HEK293 (cell line): ENCODE measurements at regions not wholly inside any gene's neighbourhood (a gene's known extent, or its start where the extent isn't known, plus 50 kb on each side); places are given as distances from the start of the nearest gene placed in this dataset.

Source experiments
- CTCF ChIA-PET: fragments of 350-600 bp; formaldehyde crosslinking; extraction: SDS; loops from one replicate; lab custom pipeline; 2021; ENCODE audit warnings: antibody characterized with exemption; lab: Yijun Ruan, JAX
- POLR2A ChIA-PET: fragments of 300-600 bp; formaldehyde crosslinking; extraction: SDS; loops from one replicate; lab custom pipeline; 2020; ENCODE audit warnings: antibody characterized with exemption, inconsistent platforms; lab: Yijun Ruan, JAX
- H3K27ac ChIP-seq: fragments of 200-500 bp; sonication (Bioruptor generic); 2 replicates; pipeline ENCODE4 v1.5.1; 2014; ENCODE audit warnings: low read depth, low read length, control low read depth, inconsistent platforms; ENCODE audit errors: extremely low read depth
- H3K36me3 ChIP-seq, 2 experiments: fragments of 200-500 bp in 1 of 2; sonication (Bioruptor generic) in 1 of 2; 1 replicate in 1 of 2; 2 replicates in 1 of 2; pipeline ENCODE4 v1.5.1; 2014 to 2017; ENCODE audit warnings: inconsistent platforms in 2 of 2, low read length in 2 of 2; ENCODE audit not compliant: control insufficient read depth in 2 of 2, insufficient read depth in 1 of 2
- H3K4me1 ChIP-seq: fragments of 200-500 bp; sonication (Bioruptor generic); 2 replicates; pipeline ENCODE4 v1.5.1; 2014; ENCODE audit warnings: mild to moderate bottlenecking, low read length, inconsistent platforms; ENCODE audit not compliant: control insufficient read depth, insufficient read depth
- H3K4me3 ChIP-seq: 2 replicates; pipeline ENCODE4 v1.5.1; 2011; ENCODE audit warnings: low read depth, mild to moderate bottlenecking, control low read depth, low read length, moderate library complexity
- H3K9me3 ChIP-seq: fragments of 200-500 bp; sonication (Bioruptor generic); 2 replicates; pipeline ENCODE4 v1.5.1; 2014; ENCODE audit warnings: low read depth, low read length, inconsistent platforms; ENCODE audit not compliant: control insufficient read depth, insufficient read depth
- KLF16 ChIP-seq: fragments of 450-650 bp; formaldehyde crosslinking; IDR thresholded peaks from 2 replicates; pipeline ENCODE4 v1.5.1; 2017; ENCODE audit warnings: missing biosample characterization, missing genetic modification characterization
- OVOL3 ChIP-seq: fragments of 450-650 bp; formaldehyde crosslinking; IDR thresholded peaks from 2 replicates; pipeline ENCODE4 v1.5.1; 2016; ENCODE audit warnings: missing biosample characterization, missing genetic modification characterization
- TCF7L2 ChIP-seq: IDR thresholded peaks from 2 replicates; pipeline ENCODE4 v1.6.1; 2011; ENCODE audit warnings: low read depth, mild to moderate bottlenecking, inconsistent platforms, low read length, moderate library complexity, borderline replicate concordance
- ZBTB6 ChIP-seq: fragments of 450-650 bp; formaldehyde crosslinking; IDR thresholded peaks from 2 replicates; pipeline ENCODE4 v1.5.1; 2017; ENCODE audit warnings: missing biosample characterization, missing genetic modification characterization
- ZNF138 ChIP-seq: fragments of 450-650 bp; formaldehyde crosslinking; IDR thresholded peaks from 2 replicates; pipeline ENCODE4 v1.5.1; 2016; ENCODE audit warnings: missing biosample characterization, missing genetic modification characterization, borderline replicate concordance
- ZNF146 ChIP-seq: fragments of 450-650 bp; formaldehyde crosslinking; IDR thresholded peaks from 2 replicates; pipeline ENCODE4 v1.5.1; 2016; ENCODE audit warnings: missing biosample characterization, missing genetic modification characterization
- ZNF155 ChIP-seq: fragments of 450-650 bp; formaldehyde crosslinking; IDR thresholded peaks from 2 replicates; pipeline ENCODE4 v1.5.1; 2016; ENCODE audit warnings: missing biosample characterization, missing genetic modification characterization
- ZNF221 ChIP-seq: fragments of 450-650 bp; formaldehyde crosslinking; IDR thresholded peaks from 2 replicates; pipeline ENCODE4 v1.5.1; 2017; ENCODE audit warnings: missing biosample characterization, missing genetic modification characterization, borderline replicate concordance
- ZNF266 ChIP-seq: fragments of 450-650 bp; formaldehyde crosslinking; IDR thresholded peaks from 2 replicates; pipeline ENCODE4 v1.5.1; 2016; ENCODE audit warnings: missing biosample characterization, missing genetic modification characterization, low read depth
- ZNF311 ChIP-seq: fragments of 450-650 bp; formaldehyde crosslinking; IDR thresholded peaks from 2 replicates; pipeline ENCODE4 v1.5.1; 2017; ENCODE audit warnings: missing biosample characterization, missing genetic modification characterization, borderline replicate concordance
- ZNF394 ChIP-seq: fragments of 450-650 bp; formaldehyde crosslinking; IDR thresholded peaks from 2 replicates; pipeline ENCODE4 v1.5.1; 2016; ENCODE audit warnings: missing biosample characterization, missing genetic modification characterization, mild to moderate bottlenecking, moderate library complexity, borderline replicate concordance
- ZNF501 ChIP-seq: fragments of 450-650 bp; formaldehyde crosslinking; IDR thresholded peaks from 2 replicates; pipeline ENCODE4 v1.5.1; 2016; ENCODE audit warnings: missing biosample characterization, missing genetic modification characterization
- ZNF664 ChIP-seq: fragments of 450-650 bp; formaldehyde crosslinking; IDR thresholded peaks from 2 replicates; pipeline ENCODE4 v1.5.1; 2016; ENCODE audit warnings: missing biosample characterization, missing genetic modification characterization
- TF ChIP-seq, protein P1 (sequence below): fragments of 450-650 bp; formaldehyde crosslinking; IDR thresholded peaks from 2 replicates; pipeline ENCODE4 v1.5.1; 2017; ENCODE audit warnings: missing biosample characterization, missing genetic modification characterization
- TF ChIP-seq, protein P2 (sequence below): fragments of 450-650 bp; formaldehyde crosslinking; IDR thresholded peaks from 2 replicates; pipeline ENCODE4 v1.5.1; 2017; ENCODE audit warnings: missing biosample characterization, missing genetic modification characterization
- TF ChIP-seq, protein P3 (sequence below): fragments of 450-650 bp; formaldehyde crosslinking; IDR thresholded peaks from 2 replicates; pipeline ENCODE4 v1.5.1; 2016; ENCODE audit warnings: missing biosample characterization, missing genetic modification characterization
- TF ChIP-seq, protein P4 (sequence below): fragments of 450-650 bp; formaldehyde crosslinking; IDR thresholded peaks from 2 replicates; pipeline ENCODE4 v1.5.1; 2016; ENCODE audit warnings: missing biosample characterization, missing genetic modification characterization

GRCh38 chr2:234433201-234433600 lies 63.7 kb downstream of the ARL4C start (continued):
- TF ChIP-seq, protein P1, sequence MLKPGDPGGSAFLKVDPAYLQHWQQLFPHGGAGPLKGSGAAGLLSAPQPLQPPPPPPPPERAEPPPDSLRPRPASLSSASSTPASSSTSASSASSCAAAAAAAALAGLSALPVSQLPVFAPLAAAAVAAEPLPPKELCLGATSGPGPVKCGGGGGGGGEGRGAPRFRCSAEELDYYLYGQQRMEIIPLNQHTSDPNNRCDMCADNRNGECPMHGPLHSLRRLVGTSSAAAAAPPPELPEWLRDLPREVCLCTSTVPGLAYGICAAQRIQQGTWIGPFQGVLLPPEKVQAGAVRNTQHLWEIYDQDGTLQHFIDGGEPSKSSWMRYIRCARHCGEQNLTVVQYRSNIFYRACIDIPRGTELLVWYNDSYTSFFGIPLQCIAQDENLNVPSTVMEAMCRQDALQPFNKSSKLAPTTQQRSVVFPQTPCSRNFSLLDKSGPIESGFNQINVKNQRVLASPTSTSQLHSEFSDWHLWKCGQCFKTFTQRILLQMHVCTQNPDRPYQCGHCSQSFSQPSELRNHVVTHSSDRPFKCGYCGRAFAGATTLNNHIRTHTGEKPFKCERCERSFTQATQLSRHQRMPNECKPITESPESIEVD (tag by site-specific recombination): no peak

DNA sequence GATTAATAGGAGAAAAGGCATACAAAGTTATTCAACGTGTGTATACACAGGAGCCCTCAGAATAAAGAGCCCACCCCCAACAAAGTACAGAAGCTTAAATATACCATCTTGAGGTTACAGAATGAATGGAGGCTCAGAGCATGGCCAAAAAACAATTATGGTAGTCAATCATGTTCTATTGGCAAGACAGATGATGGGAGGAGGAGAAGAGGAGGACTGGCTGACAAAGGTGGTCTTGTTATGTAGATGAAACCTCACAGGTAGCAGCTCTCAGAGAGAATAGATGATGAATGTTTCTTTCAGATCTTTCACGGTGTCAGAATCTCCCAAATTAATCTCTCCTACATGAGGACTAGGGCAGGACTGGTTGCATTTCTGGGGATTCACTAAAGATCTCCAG lies 66.0 kb downstream of the ARL4C start:
- TF ChIP-seq, protein P2, sequence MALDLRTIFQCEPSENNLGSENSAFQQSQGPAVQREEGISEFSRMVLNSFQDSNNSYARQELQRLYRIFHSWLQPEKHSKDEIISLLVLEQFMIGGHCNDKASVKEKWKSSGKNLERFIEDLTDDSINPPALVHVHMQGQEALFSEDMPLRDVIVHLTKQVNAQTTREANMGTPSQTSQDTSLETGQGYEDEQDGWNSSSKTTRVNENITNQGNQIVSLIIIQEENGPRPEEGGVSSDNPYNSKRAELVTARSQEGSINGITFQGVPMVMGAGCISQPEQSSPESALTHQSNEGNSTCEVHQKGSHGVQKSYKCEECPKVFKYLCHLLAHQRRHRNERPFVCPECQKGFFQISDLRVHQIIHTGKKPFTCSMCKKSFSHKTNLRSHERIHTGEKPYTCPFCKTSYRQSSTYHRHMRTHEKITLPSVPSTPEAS: no peak
- no peak for TF ChIP-seq ZNF155 (tag by site-specific recombination)
- no peak for TF ChIP-seq TCF7L2
- TF ChIP-seq, protein P3, sequence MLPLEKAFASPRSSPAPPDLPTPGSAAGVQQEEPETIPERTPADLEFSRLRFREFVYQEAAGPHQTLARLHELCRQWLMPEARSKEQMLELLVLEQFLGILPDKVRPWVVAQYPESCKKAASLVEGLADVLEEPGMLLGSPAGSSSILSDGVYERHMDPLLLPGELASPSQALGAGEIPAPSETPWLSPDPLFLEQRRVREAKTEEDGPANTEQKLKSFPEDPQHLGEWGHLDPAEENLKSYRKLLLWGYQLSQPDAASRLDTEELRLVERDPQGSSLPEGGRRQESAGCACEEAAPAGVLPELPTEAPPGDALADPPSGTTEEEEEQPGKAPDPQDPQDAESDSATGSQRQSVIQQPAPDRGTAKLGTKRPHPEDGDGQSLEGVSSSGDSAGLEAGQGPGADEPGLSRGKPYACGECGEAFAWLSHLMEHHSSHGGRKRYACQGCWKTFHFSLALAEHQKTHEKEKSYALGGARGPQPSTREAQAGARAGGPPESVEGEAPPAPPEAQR: no peak
- no peak for TF ChIP-seq ZNF146 (tag by site-specific recombination)
- no peak for TF ChIP-seq ZNF221
- TF ChIP-seq ZNF664 (tag by site-specific recombination): no peak
- TF ChIP-seq OVOL3: no peak
- no peak for TF ChIP-seq ZNF311
- TF ChIP-seq ZNF138: no peak
- TF ChIP-seq, all 188 proteins: peak for 0
- POLR2A ChIA-PET: no interaction called here
- no peak overlapping the region for H3K27ac ChIP-seq
- H3K9me3 ChIP-seq: no peaks in the 10 kb centered on the region
- H3K4me3 ChIP-seq: no peak overlapping the region
- CTCF ChIA-PET: no interaction called here
- H3K36me3 ChIP-seq: no peaks in the 10 kb centered on the region
- H3K4me1 ChIP-seq: no peaks in the 10 kb centered on the region

- TF ChIP-seq KLF16 (tag by site-specific recombination) (no peak), ZNF501 (tag by site-specific recombination) (no peak), ZNF394 (no peak), ZNF266 (tag by site-specific recombination) (no peak), ZBTB6 (tag by site-specific recombination) (no peak)
- TF ChIP-seq, protein P4, sequence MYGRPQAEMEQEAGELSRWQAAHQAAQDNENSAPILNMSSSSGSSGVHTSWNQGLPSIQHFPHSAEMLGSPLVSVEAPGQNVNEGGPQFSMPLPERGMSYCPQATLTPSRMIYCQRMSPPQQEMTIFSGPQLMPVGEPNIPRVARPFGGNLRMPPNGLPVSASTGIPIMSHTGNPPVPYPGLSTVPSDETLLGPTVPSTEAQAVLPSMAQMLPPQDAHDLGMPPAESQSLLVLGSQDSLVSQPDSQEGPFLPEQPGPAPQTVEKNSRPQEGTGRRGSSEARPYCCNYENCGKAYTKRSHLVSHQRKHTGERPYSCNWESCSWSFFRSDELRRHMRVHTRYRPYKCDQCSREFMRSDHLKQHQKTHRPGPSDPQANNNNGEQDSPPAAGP (tag by site-specific recombination): no peak
- CTCF ChIA-PET: no interaction called here
- POLR2A ChIA-PET: no interaction called here
- H3K36me3 ChIP-seq: no peaks in the 10 kb centered on the region
- H3K9me3 ChIP-seq: no peaks in the 10 kb centered on the region
- H3K4me3 ChIP-seq: no peak overlapping the region
- H3K27ac ChIP-seq: no peak overlapping the region
- H3K4me1 ChIP-seq: no peaks in the 10 kb centered on the region
Observed at GRCh38 chr2:234429265-234429664, 67.6 kb downstream of the ARL4C start.
